GM13976 (cell line): ENCODE measurements at regions not wholly inside any gene's neighbourhood (a gene's known extent, or its start where the extent isn't known, plus 50 kb on each side); places are given as distances from the start of the nearest gene placed in this dataset.

Experiments used
- DNase-seq: peaks from one replicate; pipeline ENCODE4 v3.0.0; 2012; ENCODE audit warnings: low spot score
- CTCF ChIP-seq: IDR thresholded peaks from 2 replicates; pipeline ENCODE4 v1.5.1; 2012; ENCODE audit warnings: borderline replicate concordance, mild to moderate bottlenecking; ENCODE audit not compliant: insufficient read depth; ENCODE audit errors: extremely low read depth, missing control alignments, control extremely low read depth
- in situ Hi-C: fragments of 300-500 bp; cut with MboI; formaldehyde crosslinking; loops from one replicate; pipeline ENCODE4 v1.12.0; 2022; ENCODE audit warnings: low sequenced_read_pairs, mixed read lengths, inconsistent platforms; ENCODE audit not compliant: unreplicated experiment

- in situ Hi-C loops = no loop called here
- DNase-seq = no peak
- TF ChIP-seq CTCF = no peak
Observed at GRCh38 chr2:176702131-176702530, 432.9 kb downstream of the MTX2 start.

DNA sequence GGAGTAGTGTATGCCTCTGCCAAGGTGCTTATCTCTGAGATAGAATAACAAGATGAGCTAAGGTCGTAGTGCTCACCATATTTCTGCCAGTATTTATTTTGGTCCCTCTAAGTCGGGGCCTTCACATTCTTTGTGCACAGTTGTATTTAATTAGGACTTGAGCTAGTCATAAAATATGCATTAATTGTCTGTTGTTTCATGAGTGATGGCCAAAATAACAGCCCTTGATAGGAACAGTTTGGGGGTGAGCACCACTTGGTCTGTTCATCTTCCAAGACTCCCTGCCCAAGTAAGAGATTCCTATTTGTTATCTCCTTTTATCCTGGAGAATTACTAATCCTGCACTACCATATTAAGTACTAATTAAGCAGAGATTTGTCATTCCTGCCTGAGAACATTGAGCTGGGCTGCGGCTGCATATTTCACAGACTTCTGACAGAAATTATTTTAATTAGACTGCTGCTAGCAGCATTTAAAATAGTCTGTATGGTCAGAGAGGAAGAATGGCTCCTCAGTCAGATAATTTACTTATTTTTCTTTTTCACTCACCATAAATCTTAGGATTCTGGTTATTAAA is 435.1 kb downstream of the MTX2 start:
- no peak for TF ChIP-seq CTCF
- no peak for DNase-seq
- in situ Hi-C loops = no loop called here

DNA sequence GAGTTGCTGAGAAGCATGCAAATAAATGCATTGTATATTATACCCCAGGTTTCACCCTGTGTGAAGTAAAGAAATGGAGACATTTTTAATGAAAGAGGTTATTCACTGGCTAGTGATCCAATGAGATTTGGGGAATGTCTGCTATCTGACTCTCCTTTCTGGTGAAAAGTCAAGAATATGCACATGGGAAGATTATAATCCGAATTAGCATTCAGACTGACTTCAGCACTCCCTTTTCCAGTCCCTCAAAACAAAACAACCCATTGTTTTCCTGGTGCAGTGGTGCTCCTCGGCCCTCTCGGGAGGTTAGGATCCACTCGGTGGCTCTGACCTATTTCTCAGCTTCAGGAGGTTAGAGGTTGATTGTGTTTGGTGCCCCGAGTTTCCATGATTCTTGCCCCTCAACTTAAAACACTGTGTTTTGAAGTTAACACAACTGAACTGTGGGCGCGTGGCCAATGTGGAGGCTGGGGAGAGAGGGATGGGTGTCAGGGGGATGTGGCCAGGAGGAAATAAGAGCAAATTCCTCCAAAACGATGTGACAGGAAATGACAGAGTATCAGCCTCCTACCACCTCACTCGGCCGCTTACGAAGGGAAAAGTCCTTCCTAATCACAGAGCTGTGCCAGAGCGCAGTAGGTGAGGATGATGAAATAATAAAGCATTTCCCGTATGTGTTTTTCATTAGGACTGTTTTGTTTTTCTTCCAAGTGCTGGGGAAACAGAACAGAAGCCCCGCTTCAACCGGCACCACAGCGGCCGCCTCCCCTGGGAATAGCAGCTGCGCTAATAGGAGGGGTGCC is 440.1 kb downstream of the MTX2 start:
- TF ChIP-seq CTCF = no peak
- in situ Hi-C loops = no loop called here
- DNase-seq = no peak

DNA sequence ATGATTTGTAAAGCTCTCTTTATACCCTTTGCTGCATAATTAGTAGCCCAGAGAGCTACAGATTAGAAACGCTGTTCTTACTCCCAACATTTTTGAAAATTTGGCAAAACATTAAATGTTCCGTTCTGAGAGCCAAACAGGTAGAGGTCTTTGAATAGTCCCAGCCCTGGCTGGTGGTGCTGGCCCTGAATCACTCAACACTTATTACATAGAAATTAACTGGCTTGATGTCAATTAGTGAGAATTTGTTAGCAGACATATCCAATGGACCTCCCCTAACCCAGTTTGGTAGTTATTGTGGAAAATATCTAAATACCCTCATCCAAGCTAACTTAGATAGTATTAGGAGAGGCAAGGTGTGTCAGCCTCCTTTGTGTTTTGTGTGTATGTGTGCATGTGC is 440.7 kb downstream of the MTX2 start:
- in situ Hi-C loops = no loop called here
- no peak for DNase-seq
- TF ChIP-seq CTCF = no peak

DNA sequence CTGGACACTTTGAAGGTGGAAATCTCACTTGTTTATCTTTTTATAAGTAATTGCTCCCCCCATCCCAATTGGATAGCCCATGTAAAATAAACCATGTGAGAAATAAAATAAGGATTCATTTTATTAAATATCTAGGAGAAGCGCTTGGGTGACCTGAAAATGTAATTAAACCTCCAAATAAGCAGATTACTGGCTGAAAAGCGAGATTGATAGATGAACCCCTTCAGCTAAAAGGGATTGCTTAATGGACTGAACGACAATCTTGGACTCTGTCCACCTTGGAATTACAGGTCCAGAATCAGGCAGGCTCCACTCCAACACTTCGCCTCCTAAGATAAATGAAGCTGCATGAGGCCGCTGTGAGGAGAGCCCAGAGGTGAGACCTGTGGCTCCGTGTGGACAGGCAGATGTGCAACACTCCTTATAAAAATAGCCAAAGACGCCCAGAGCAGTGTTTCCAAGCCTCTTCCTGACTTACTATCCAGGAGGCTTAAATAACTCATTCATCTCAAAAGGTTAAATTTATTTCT is 441.5 kb downstream of the MTX2 start:
- no peak for DNase-seq
- in situ Hi-C loops = no loop called here
- no peak for TF ChIP-seq CTCF

DNA sequence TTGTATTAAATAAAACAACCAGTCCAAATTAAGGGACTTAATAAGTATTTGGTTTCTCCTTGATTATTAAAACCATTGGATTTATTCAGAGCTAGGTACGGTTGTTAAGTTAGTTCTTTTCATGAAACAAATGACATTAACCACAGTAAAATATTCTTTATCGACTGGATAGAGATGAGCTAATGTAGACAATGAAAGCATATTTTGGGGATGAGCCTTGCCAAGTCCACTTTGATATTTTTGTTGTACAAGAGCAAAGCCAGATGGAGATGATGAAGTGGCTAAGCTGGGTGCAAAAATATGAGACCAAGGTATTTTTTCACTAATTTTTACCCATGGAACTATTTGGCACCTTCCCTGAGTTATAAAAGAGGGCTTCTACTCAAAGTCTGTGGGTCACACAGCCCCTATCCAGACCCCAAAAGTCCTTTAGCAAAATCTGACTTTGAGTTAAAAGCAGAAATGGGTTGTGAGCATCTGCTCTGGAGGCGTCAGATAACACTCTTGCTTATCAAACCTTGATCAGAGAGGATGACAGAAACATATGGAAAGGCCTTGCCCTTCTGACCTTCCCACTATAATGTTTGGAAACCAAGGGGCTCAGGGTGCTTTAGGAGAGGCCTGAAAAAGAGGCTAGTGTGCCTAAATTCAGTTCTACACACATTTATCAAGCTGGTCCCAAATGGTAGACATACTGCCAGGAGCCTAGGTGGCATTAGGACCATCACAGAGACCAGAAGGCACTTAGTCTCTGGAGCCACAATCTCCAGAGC is 456.8 kb downstream of the MTX2 start:
- no peak for TF ChIP-seq CTCF
- DNase-seq = no peak
- in situ Hi-C loops = no loop called here
